ENCODE measurements at regions not wholly inside any gene's neighbourhood (a gene's known extent, or its start where the extent isn't known, plus 50 kb on each side); places are given as distances from the start of the nearest gene placed in this dataset.

- Histone ChIP-seq H2AFZ (ENCODE audit: low read length) (no peak overlapping the region), H3K4me2 (ENCODE audit: low read length) (no peak overlapping the region), H3K36me3 (ENCODE audit: insufficient read depth, low read length) (no peaks in the 10 kb centered on the region), H3K79me2 (ENCODE audit: insufficient read depth, low read depth, low read length) (no peaks in the 10 kb centered on the region), H3K9me3 (ENCODE audit: low read length) (no peaks in the 10 kb centered on the region), H4K20me1 (ENCODE audit: insufficient read depth, low read length) (no peaks in the 10 kb centered on the region), H3K4me3 (ENCODE audit: low read depth, low read length, poor library complexity, severe bottlenecking) (no peak overlapping the region), H3K27ac (ENCODE audit: low read depth, low read length, poor library complexity, severe bottlenecking) (no peak overlapping the region), H3K4me1 (ENCODE audit: insufficient read depth, low read length, poor library complexity, severe bottlenecking) (no peaks in the 10 kb centered on the region), H3K9me2 (ENCODE audit: insufficient read depth, low read length) (no peaks in the 10 kb centered on the region)
- intact Hi-C loops (cut with micrococcal nuclease; ENCODE audit: unreplicated experiment): no loop called here
- ChIA-PET POLR2A (interaction anchor here (0.5 to 0.7 kb wide), 2 partner anchors 47 to 91 kb away, joined by 3 to 5 read pairs; no protein-coding TSS in a partner anchor), CTCF (ENCODE audit: unreplicated experiment) (no interaction called here)
- no TSS peak for BruUV-seq (replicated peaks)
- TF ChIP-seq CTCF (conservative IDR thresholded peaks at IDR 0.05; ENCODE audit: low read length): no peak
- no peak for TF ChIP-seq EZH2phosphoT487 (IDR thresholded peaks at IDR 0.05; ENCODE audit: borderline replicate concordance, low read depth, low read length)
- DNase-seq (ENCODE audit: low spot score): no peak
Measured at GRCh38 chr5:9947944-9948343, 301.7 kb downstream of the ATPSCKMT start.

GRCh38 chr5:9947225-9947714, 302.4 kb downstream of the ATPSCKMT start:
- Histone ChIP-seq H3K4me3 (ENCODE audit: low read depth, low read length, poor library complexity, severe bottlenecking) (no peak overlapping the region), H3K27ac (ENCODE audit: low read depth, low read length, poor library complexity, severe bottlenecking) (no peak overlapping the region), H3K9me2 (ENCODE audit: insufficient read depth, low read length) (no peaks in the 10 kb centered on the region), H2AFZ (ENCODE audit: low read length) (no peak overlapping the region), H3K4me2 (ENCODE audit: low read length) (no peak overlapping the region), H4K20me1 (ENCODE audit: insufficient read depth, low read length) (no peaks in the 10 kb centered on the region), H3K4me1 (ENCODE audit: insufficient read depth, low read length, poor library complexity, severe bottlenecking) (no peaks in the 10 kb centered on the region), H3K36me3 (ENCODE audit: insufficient read depth, low read length) (no peaks in the 10 kb centered on the region), H3K79me2 (ENCODE audit: insufficient read depth, low read depth, low read length) (no peaks in the 10 kb centered on the region), H3K9me3 (ENCODE audit: low read length) (no peaks in the 10 kb centered on the region)
- ChIA-PET POLR2A (interaction anchor here (0.7 kb wide), 1 partner anchor 91 kb away, joined by 3 read pairs; no protein-coding TSS in a partner anchor), CTCF (ENCODE audit: unreplicated experiment) (no interaction called here)
- no peak for DNase-seq (ENCODE audit: low spot score)
- TF ChIP-seq EZH2phosphoT487 (IDR thresholded peaks at IDR 0.05; ENCODE audit: borderline replicate concordance, low read depth, low read length): no peak
- no peak for TF ChIP-seq CTCF (conservative IDR thresholded peaks at IDR 0.05; ENCODE audit: low read length)
- no TSS peak for BruUV-seq (replicated peaks)
- intact Hi-C loops (cut with micrococcal nuclease; ENCODE audit: unreplicated experiment): no loop called here

- Histone ChIP-seq H3K9me3 (ENCODE audit: low read length) (no peaks in the 10 kb centered on the region), H3K36me3 (ENCODE audit: insufficient read depth, low read length) (no peaks in the 10 kb centered on the region), H2AFZ (ENCODE audit: low read length) (no peak overlapping the region), H3K79me2 (ENCODE audit: insufficient read depth, low read depth, low read length) (no peaks in the 10 kb centered on the region), H3K4me2 (ENCODE audit: low read length) (no peak overlapping the region), H3K4me3 (ENCODE audit: low read depth, low read length, poor library complexity, severe bottlenecking) (no peak overlapping the region), H3K4me1 (ENCODE audit: insufficient read depth, low read length, poor library complexity, severe bottlenecking) (no peaks in the 10 kb centered on the region), H3K9me2 (ENCODE audit: insufficient read depth, low read length) (no peaks in the 10 kb centered on the region), H4K20me1 (ENCODE audit: insufficient read depth, low read length) (no peaks in the 10 kb centered on the region), H3K27ac (ENCODE audit: low read depth, low read length, poor library complexity, severe bottlenecking) (no peak overlapping the region)
- no peak for DNase-seq (ENCODE audit: low spot score)
- intact Hi-C loops (cut with micrococcal nuclease; ENCODE audit: unreplicated experiment): no loop called here
- BruUV-seq (replicated peaks): no TSS peak
- ChIA-PET POLR2A (no interaction called here), CTCF (ENCODE audit: unreplicated experiment) (no interaction called here)
- TF ChIP-seq EZH2phosphoT487 (IDR thresholded peaks at IDR 0.05; ENCODE audit: borderline replicate concordance, low read depth, low read length) (no peak), CTCF (conservative IDR thresholded peaks at IDR 0.05; ENCODE audit: low read length) (no peak)
Measured at GRCh38 chr5:9932770-9933169, 302.6 kb upstream of the TAS2R1 start.
